Activated CD4-positive, alpha-beta memory T cell treated with anti-CD3 and anti-CD28 coated beads for 36 hours (primary cell): ENCODE measurements at regions not wholly inside any gene's neighbourhood (a gene's known extent, or its start where the extent isn't known, plus 50 kb on each side); places are given as distances from the start of the nearest gene placed in this dataset.

Source experiments
- CTCF ChIA-PET: fragments of 350-600 bp; sonication (Branson Sonifier 250); formaldehyde crosslinking; loops from one replicate; lab custom pipeline; 2021; ENCODE audit warnings: antibody characterized with exemption, inconsistent platforms; lab: Charles Lee
- POLR2A ChIA-PET: fragments of 350-600 bp; sonication (Branson Sonifier 250); formaldehyde crosslinking; loops from one replicate; lab custom pipeline; 2021; ENCODE audit warnings: antibody characterized with exemption; lab: Charles Lee
- DNase-seq: peaks from one replicate; pipeline ENCODE4 v3.0.0-alpha.2; 2020
- H3K27ac Mint-ChIP-seq: one replicate; pipeline ENCODE4 v1.8.0; 2021; ENCODE audit warnings: mixed read lengths
- H3K27me3 Mint-ChIP-seq: one replicate; pipeline ENCODE4 v1.8.0; 2021; ENCODE audit warnings: mixed read lengths
- H3K36me3 Mint-ChIP-seq: one replicate; pipeline ENCODE4 v1.8.0; 2021; ENCODE audit warnings: mixed read lengths
- H3K4me1 Mint-ChIP-seq: one replicate; pipeline ENCODE4 v1.8.0; 2021; ENCODE audit warnings: low read depth, mixed read lengths
- H3K4me3 Mint-ChIP-seq: one replicate; pipeline ENCODE4 v1.8.0; 2021; ENCODE audit warnings: mild to moderate bottlenecking, mixed read lengths
- H3K9me3 Mint-ChIP-seq: one replicate; pipeline ENCODE4 v1.8.0; 2021; ENCODE audit warnings: mixed read lengths
- intact Hi-C: fragments of 100-400 bp; cut with micrococcal nuclease; formaldehyde crosslinking; loops from one replicate; pipeline ENCODE4 v1.15.1; 2023

DNA sequence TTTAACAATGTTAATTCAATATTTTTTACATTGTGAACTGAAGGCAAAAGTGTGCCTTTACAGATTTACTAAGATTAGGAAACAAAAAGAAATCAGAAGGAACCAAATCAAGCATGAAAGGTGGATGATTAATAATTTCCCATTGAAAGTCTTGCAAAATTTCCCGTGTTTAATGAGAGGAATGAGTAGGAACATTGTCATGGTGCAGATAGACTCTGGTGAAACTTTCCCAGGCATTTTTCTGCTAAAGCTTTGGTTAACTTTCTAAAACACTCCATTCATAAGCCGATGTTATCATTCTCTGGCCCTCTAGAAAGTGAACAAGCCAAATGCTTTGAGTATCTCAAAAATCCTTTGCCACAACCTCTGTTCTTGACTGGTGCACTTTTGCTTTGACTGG lies 1522.8 kb upstream of the PABPC4L start:
- Mint-ChIP-seq H3K9me3 (peaks cover 9% of the 10 kb centered on the region), H3K27me3 (no peaks in the 10 kb centered on the region), H3K4me3 (no peak overlapping the region), H3K4me1 (no peaks in the 10 kb centered on the region), H3K36me3 (no peaks in the 10 kb centered on the region), H3K27ac (no peak overlapping the region)
- ChIA-PET POLR2A (no interaction called here), CTCF (no interaction called here)
- intact Hi-C loops: no loop called here
- DNase-seq: no peak

DNA sequence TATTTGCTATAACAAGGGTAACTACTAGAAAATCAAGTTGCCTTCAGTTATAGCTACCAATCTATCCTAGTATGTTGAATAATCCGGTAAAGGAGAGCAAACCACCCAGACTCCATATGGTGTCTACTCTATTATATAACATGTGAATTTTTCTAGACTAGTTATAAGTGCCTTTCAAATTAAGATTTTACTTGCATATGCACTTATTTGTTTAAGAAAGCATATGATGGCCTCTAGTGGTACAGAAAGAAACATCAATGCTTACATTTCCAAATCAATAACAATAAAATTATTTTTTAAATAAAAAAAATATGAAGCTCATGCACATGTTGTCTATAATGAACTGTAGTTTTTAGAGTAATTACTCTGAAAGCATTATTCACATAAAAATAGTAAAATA lies 1516.4 kb upstream of the PABPC4L start:
- Mint-ChIP-seq H3K9me3 (peaks cover 2% of the 10 kb centered on the region), H3K4me1 (no peaks in the 10 kb centered on the region), H3K27me3 (no peaks in the 10 kb centered on the region), H3K27ac (no peak overlapping the region), H3K36me3 (no peaks in the 10 kb centered on the region), H3K4me3 (no peak overlapping the region)
- DNase-seq: no peak
- CTCF ChIA-PET: no interaction called here
- intact Hi-C loops: no loop called here
- POLR2A ChIA-PET: no interaction called here

DNA sequence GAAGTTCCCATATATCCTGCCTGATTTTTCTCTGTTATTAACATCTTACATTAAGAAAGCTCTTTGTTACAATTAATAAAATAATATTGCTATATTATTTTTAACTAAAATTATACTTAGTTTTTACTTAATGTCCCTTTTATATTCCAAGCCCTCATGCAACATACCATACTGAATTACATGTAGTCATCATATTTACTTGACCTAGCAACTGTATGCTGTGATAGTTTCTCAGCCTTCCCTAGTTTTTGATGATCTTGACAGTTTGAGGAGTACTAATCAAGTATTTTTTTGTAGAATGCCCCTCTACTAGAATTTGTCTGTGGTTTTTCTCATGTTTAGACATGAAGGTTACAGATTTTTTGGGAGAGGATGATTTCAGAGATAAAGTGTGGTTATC lies 1503.8 kb upstream of the PABPC4L start:
- no peak for DNase-seq
- intact Hi-C loops: no loop called here
- Mint-ChIP-seq H3K27me3 (no peaks in the 10 kb centered on the region), H3K27ac (no peak overlapping the region), H3K4me3 (no peak overlapping the region), H3K9me3 (peaks cover 5% of the 10 kb centered on the region), H3K4me1 (no peaks in the 10 kb centered on the region), H3K36me3 (no peaks in the 10 kb centered on the region)
- ChIA-PET CTCF (no interaction called here), POLR2A (no interaction called here)

DNA sequence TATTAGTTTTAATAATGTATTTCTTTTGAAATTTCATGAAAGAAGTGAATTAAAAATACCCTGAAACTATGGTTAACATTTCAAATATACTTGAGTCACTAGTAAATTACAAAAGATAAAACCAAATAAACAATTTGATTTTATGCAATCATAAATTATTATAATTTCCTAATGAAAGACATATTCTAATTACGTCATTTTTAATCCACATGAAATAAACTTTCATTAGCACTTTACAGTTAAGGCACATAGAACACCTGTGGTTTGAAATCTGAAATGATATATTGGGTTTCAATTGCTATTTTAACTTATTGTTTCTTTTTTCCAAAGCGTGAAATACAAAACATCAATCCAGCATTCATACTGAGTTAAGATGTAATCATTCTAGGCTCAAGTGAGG lies 1492.5 kb upstream of the PABPC4L start:
- peaks cover 12% of the 10 kb centered on the region for H3K9me3 Mint-ChIP-seq
- H3K27me3 Mint-ChIP-seq: no peaks in the 10 kb centered on the region
- intact Hi-C loops: no loop called here

DNA sequence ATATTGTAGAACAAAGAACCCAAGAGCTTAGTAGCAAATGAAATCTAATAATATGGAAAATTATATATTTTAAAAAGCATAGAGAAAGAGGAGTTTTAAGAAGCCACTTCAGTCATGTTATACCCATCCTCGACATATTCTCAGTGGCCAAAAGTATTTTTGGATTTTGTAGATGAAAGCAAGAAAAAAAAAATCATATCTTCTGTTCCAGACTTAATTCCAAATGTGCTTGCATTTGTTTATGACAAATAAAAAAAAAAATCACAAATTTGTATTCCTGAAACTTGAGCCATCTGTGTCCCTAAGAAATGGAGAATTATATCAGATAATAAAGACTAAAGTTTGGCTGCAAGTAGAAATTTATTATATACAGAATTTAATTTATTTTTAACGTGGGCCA lies 1482.4 kb upstream of the PABPC4L start:
- no peaks in the 10 kb centered on the region for H3K36me3 Mint-ChIP-seq
- CTCF ChIA-PET: no interaction called here
- no peaks in the 10 kb centered on the region for H3K4me1 Mint-ChIP-seq

More for the DNA sequence above, 1492.5 kb upstream of the PABPC4L start:
- no peak overlapping the region for H3K27ac Mint-ChIP-seq
- H3K36me3 Mint-ChIP-seq: no peaks in the 10 kb centered on the region
- H3K4me1 Mint-ChIP-seq: no peaks in the 10 kb centered on the region
- H3K4me3 Mint-ChIP-seq: no peak overlapping the region
- ChIA-PET POLR2A (no interaction called here), CTCF (no interaction called here)
- DNase-seq: no peak

DNA sequence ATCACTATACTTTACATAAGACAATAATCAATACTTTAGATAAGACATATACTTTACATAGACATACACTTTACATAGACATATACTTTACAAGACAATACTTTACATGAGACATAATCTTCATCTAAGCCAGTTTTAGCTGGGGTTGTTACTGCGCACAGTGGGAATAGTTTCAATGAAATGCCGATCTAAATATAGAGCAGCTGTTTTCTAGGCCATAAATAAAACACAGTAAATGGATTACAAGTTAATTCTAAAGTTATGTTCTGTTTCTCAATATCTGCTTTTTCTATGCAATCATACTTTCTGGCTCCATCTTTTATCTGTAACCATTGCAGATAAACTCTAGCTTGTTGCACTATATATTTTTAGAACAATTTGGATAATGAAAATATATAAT lies 1470.6 kb upstream of the PABPC4L start:
- Mint-ChIP-seq H3K4me1 (no peaks in the 10 kb centered on the region), H3K9me3 (peaks cover 10% of the 10 kb centered on the region), H3K27ac (no peak overlapping the region), H3K27me3 (no peaks in the 10 kb centered on the region), H3K4me3 (no peak overlapping the region), H3K36me3 (no peaks in the 10 kb centered on the region)
- intact Hi-C loops: no loop called here
- no peak for DNase-seq
- POLR2A ChIA-PET: no interaction called here
- CTCF ChIA-PET: no interaction called here

More for the DNA sequence above, 1482.4 kb upstream of the PABPC4L start:
- Mint-ChIP-seq H3K4me3 (no peak overlapping the region), H3K27me3 (no peaks in the 10 kb centered on the region), H3K9me3 (peaks cover 18% of the 10 kb centered on the region), H3K27ac (no peak overlapping the region)
- intact Hi-C loops: no loop called here
- POLR2A ChIA-PET: no interaction called here
- DNase-seq: no peak

DNA sequence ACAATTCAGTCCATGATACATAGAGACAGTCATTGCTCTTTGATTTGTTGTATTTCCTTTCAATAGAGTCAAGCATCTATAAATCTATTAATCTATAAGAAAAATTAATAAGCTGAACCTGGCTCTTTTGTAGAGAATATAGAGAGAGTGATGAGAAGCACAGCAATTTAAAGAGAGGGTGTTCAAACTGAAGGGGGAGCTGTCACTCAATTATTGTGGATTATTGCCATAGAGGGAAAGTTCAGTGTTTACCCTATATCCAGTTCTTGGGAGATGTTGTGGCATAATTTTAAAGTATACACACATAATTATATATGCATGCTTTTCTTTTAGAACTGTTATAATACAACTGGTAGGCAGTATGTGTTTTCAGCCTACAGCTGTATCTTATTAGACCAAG lies 1469.0 kb upstream of the PABPC4L start:
- POLR2A ChIA-PET: no interaction called here
- Mint-ChIP-seq H3K36me3 (no peaks in the 10 kb centered on the region), H3K9me3 (peaks cover 13% of the 10 kb centered on the region), H3K4me3 (no peak overlapping the region), H3K4me1 (no peaks in the 10 kb centered on the region), H3K27me3 (no peaks in the 10 kb centered on the region), H3K27ac (no peak overlapping the region)
- DNase-seq: no peak
- intact Hi-C loops: no loop called here
- CTCF ChIA-PET: no interaction called here
